Stimulated activated CD8-positive, alpha-beta memory T cell treated with anti-CD3 and anti-CD28 coated beads, Interleukin-7, amount 100 ng/mL, for 4 hours (primary cell): ENCODE measurements at regions not wholly inside any gene's neighbourhood (a gene's known extent, or its start where the extent isn't known, plus 50 kb on each side); places are given as distances from the start of the nearest gene placed in this dataset.
"Not testable (repeated sequence)": the region's sequence is repeated elsewhere in the genome, so short reads cannot be mapped to it uniquely, and the experiment has no call there.

ENCODE experiments used
- DNase-seq, 2 donors: peaks; one replicate each; pipeline ENCODE4 v3.0.0-alpha.2; 2020; ENCODE audit warnings: low read depth in 2 of 2

GRCh38 chr16:21487956-21488355 lies 111.4 kb upstream of the METTL9 start:
- DNase-seq, result not testable (repeated sequence)

- not testable (repeated sequence) for DNase-seq
Measured at GRCh38 chr16:21499046-21499445, 100.3 kb upstream of the METTL9 start.

- peak; percentile 30 to 78 for DNase-seq
Measured at GRCh38 chr16:21501223-21501868, 98.0 kb upstream of the METTL9 start.

GRCh38 chr16:21501869-21502667 lies 97.3 kb upstream of the METTL9 start:
- DNase-seq, result peak; percentile 69 to 91

- DNase-seq, result not testable (repeated sequence)
Measured at GRCh38 chr16:21503574-21503920, 95.8 kb upstream of the METTL9 start.

- not testable (repeated sequence) for DNase-seq
Measured at GRCh38 chr16:21503941-21504832, 95.2 kb upstream of the METTL9 start.

- not testable (repeated sequence) for DNase-seq
Measured at GRCh38 chr16:21505751-21506520, 93.4 kb upstream of the METTL9 start.

- DNase-seq, result peak; percentile 33 to 44
Measured at GRCh38 chr16:21506857-21507456, 92.4 kb upstream of the METTL9 start.

- DNase-seq, result not testable (repeated sequence)
Measured at GRCh38 chr16:21507631-21508305, 91.6 kb upstream of the METTL9 start.

- not testable (repeated sequence) for DNase-seq
Measured at GRCh38 chr16:21508661-21509436, 90.5 kb upstream of the METTL9 start.

- not testable (repeated sequence) for DNase-seq
Measured at GRCh38 chr16:21509437-21510086, 89.8 kb upstream of the METTL9 start.

GRCh38 chr16:21510869-21511255 lies 88.5 kb upstream of the METTL9 start:
- not testable (repeated sequence) for DNase-seq

- not testable (repeated sequence) for DNase-seq
Measured at GRCh38 chr16:21511315-21512210, 87.8 kb upstream of the METTL9 start.

GRCh38 chr16:21512280-21513192 lies 86.8 kb upstream of the METTL9 start:
- DNase-seq, result not testable (repeated sequence)

- DNase-seq, result not testable (repeated sequence)
Measured at GRCh38 chr16:21513337-21513741, 86.0 kb upstream of the METTL9 start.

- not testable (repeated sequence) for DNase-seq
Measured at GRCh38 chr16:21513812-21514473, 85.4 kb upstream of the METTL9 start.
